Gastrocnemius medialis (tissue), 4 donors: ENCODE measurements at regions not wholly inside any gene's neighbourhood (a gene's known extent, or its start where the extent isn't known, plus 50 kb on each side); places are given as distances from the start of the nearest gene placed in this dataset.
"Not testable (repeated sequence)": the region's sequence is repeated elsewhere in the genome, so short reads cannot be mapped to it uniquely, and the experiment has no call there.

Experiments used
- ATAC-seq, 2 donors: fragments of 150-250 bp; one replicate each; pipeline ENCODE4 v1.9.1; 2016
- DNase-seq, 2 donors: peaks; one replicate each; pipeline ENCODE4 v3.0.0-alpha.2; 2019
- H3K27ac ChIP-seq, 4 donors: fragments of 200-600 bp; sonication (generic); 1 replicate in 1 of 4; 2 replicates in 3 of 4; pipeline ENCODE4 v1.5.1; 2016 to 2018; ENCODE audit warnings: mild to moderate bottlenecking in 2 of 4, moderate library complexity in 1 of 4
- H3K27me3 ChIP-seq, 3 donors: fragments of 200-600 bp; sonication (generic) in 2 of 3; 1 replicate in 1 of 3; 2 replicates in 2 of 3; pipeline versions ENCODE4 v1.5.1 to v1.6.0; 2016 to 2019; ENCODE audit warnings: mild to moderate bottlenecking in 1 of 3, moderate library complexity in 1 of 3
- H3K36me3 ChIP-seq, 2 donors: fragments of 200-600 bp; sonication (generic) in 1 of 2; one replicate each; pipeline ENCODE4 v1.5.1; 2017 to 2018
- H3K4me1 ChIP-seq, 2 donors: fragments of 200-600 bp; sonication (generic) in 1 of 2; one replicate each; pipeline ENCODE4 v1.5.1; 2016 to 2017; ENCODE audit warnings: mild to moderate bottlenecking in 2 of 2
- H3K4me3 ChIP-seq, 4 donors: fragments of 200-600 bp; sonication (generic) in 3 of 4; 1 replicate in 1 of 4; 2 replicates in 3 of 4; pipeline ENCODE4 v1.5.1; 2016 to 2019; ENCODE audit warnings: mild to moderate bottlenecking in 2 of 4
- H3K9me3 ChIP-seq, 3 donors: fragments of 200-600 bp; sonication (generic) in 2 of 3; 1 replicate in 1 of 3; 2 replicates in 2 of 3; pipeline ENCODE4 v1.5.1; 2016 to 2019
- POLR2A ChIP-seq, 2 donors: fragments of 450-650 bp; IDR thresholded peaks; one replicate each; pipeline ENCODE4 v1.6.1; 2017; ENCODE audit warnings: antibody characterized with exemption in 2 of 2, mild to moderate bottlenecking in 2 of 2, moderate library complexity in 2 of 2
- in situ Hi-C, 4 donors: fragments of 200-750 bp; cut with MboI; loops; one replicate each; pipeline versions ENCODE4 v1.15.0 to v1.8.0; 2017; ENCODE audit warnings: low sequenced_read_pairs in 4 of 4
- intact Hi-C: fragments of 100-400 bp; cut with DNase I; formaldehyde crosslinking; loops from one replicate; pipeline ENCODE4 v1.15.1; 2023; ENCODE audit warnings: low total_unique reads
- TF ChIP-seq, protein P1 (sequence below), 5 experiments: fragments of 450-650 bp in 3 of 5; fragments of 200-600 bp in 2 of 5; sonication (generic) in 2 of 5; IDR thresholded peaks in 4 of 5; conservative IDR thresholded peaks in 1 of 5; 1 replicate in 4 of 5; 2 replicates in 1 of 5; pipeline ENCODE4 v1.5.1; 2016 to 2019; ENCODE audit warnings: antibody characterized with exemption in 5 of 5, mild to moderate bottlenecking in 3 of 5, moderate library complexity in 3 of 5

DNA sequence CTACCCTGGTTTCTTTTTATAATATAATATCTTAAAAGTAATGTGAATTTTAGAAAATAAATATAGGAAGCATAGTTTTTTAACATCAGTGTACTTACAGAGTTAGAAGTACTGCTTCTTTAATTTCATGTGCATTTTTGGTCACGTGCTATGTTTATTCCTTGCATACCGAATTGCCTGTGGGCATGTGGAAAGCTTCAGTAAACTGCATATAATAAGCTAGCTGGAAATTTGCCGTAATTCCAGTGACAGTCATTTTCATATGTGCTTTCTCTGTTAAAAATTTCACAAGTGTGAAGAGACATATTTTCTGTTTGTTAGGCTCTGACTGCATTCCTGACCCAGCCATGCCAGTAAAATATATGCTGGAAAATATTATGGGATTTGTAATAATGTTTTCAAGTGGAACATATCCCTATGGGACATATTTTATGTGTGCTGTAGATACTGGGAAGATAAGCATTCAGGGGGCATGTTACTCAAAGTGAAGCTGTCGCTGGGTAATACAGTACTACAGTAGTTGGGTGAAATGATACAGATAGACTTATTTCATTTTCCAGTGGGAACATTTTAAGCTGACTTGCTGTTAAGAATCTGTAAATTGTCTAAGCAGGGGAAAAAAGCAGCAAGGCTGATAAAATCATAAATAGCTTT, 616.7 kb downstream of the FRK start:
- TF ChIP-seq POLR2A (IDR thresholded peaks at IDR 0.05), result no peak
- TF ChIP-seq, protein P1, sequence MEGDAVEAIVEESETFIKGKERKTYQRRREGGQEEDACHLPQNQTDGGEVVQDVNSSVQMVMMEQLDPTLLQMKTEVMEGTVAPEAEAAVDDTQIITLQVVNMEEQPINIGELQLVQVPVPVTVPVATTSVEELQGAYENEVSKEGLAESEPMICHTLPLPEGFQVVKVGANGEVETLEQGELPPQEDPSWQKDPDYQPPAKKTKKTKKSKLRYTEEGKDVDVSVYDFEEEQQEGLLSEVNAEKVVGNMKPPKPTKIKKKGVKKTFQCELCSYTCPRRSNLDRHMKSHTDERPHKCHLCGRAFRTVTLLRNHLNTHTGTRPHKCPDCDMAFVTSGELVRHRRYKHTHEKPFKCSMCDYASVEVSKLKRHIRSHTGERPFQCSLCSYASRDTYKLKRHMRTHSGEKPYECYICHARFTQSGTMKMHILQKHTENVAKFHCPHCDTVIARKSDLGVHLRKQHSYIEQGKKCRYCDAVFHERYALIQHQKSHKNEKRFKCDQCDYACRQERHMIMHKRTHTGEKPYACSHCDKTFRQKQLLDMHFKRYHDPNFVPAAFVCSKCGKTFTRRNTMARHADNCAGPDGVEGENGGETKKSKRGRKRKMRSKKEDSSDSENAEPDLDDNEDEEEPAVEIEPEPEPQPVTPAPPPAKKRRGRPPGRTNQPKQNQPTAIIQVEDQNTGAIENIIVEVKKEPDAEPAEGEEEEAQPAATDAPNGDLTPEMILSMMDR (IDR thresholded peaks at IDR 0.05 in 4 of 5, conservative IDR thresholded peaks at IDR 0.05 in 1 of 5), result no peak
- no peaks in the 10 kb centered on the region for H3K36me3 ChIP-seq
- no peak for ATAC-seq
- H3K27me3 ChIP-seq, result no peaks in the 10 kb centered on the region
- no peak for DNase-seq
- no peak overlapping the region for H3K4me3 ChIP-seq
- no peaks in the 10 kb centered on the region for H3K9me3 ChIP-seq
- no peak overlapping the region for H3K27ac ChIP-seq
- intact Hi-C loops, result no loop called here
- in situ Hi-C loops, result no loop called here
- no peaks in the 10 kb centered on the region for H3K4me1 ChIP-seq

DNA sequence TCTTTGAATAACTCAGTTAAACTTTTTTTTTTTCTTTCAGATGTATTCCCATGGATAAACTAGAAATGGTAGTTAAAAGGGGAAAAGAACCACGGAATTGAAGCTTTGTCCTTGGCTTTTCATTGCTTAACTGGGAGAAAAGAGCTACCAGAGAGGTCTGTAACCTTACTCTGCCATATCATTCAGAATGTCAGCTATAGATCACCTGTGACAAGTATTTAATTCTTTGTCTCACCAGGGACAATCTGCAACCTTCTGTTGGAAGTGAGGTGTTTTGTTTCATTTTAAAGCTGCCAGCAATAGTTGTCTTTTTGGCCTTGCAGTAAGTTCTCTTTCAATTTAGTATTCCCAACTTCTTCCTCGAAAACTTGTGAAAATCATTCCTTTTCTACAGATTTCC, 618.4 kb downstream of the FRK start:
- Histone ChIP-seq H3K27me3 (no peaks in the 10 kb centered on the region), H3K4me1 (no peaks in the 10 kb centered on the region), H3K4me3 (no peak overlapping the region), H3K27ac (no peak overlapping the region), H3K9me3 (no peaks in the 10 kb centered on the region), H3K36me3 (no peaks in the 10 kb centered on the region)
- intact Hi-C loops (no loop called here), in situ Hi-C loops (no loop called here)
- TF ChIP-seq POLR2A (IDR thresholded peaks at IDR 0.05), result no peak
- ATAC-seq (no peak), DNase-seq (no peak)

DNA sequence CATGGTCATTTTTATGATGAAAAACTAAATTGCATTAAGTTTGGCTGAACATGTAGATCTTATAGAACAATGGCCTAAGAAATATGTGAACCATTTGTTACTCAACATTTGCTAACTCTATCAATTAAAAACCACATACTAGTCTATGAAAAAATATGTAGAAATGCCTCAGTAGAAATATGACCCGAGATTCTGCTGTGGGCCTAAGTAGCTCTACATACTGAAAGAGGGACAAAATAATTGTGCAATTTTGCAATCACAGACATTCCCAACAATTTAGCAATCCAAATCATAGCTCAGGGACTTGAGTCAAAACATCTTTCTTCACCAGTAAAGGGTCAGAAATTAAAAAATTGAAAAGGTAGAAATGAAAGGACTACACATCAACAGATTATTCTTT, 619.0 kb downstream of the FRK start:
- no peak for DNase-seq
- no peaks in the 10 kb centered on the region for H3K36me3 ChIP-seq
- H3K9me3 ChIP-seq, result no peaks in the 10 kb centered on the region
- H3K4me1 ChIP-seq, result no peaks in the 10 kb centered on the region
- ATAC-seq, result no peak
- intact Hi-C loops (no loop called here), in situ Hi-C loops (no loop called here)
- no peak for TF ChIP-seq POLR2A (IDR thresholded peaks at IDR 0.05)
- TF ChIP-seq, protein P1 (IDR thresholded peaks at IDR 0.05 in 4 of 5, conservative IDR thresholded peaks at IDR 0.05 in 1 of 5), result no peak
- no peak overlapping the region for H3K27ac ChIP-seq
- H3K4me3 ChIP-seq, result no peak overlapping the region
- H3K27me3 ChIP-seq, result no peaks in the 10 kb centered on the region

DNA sequence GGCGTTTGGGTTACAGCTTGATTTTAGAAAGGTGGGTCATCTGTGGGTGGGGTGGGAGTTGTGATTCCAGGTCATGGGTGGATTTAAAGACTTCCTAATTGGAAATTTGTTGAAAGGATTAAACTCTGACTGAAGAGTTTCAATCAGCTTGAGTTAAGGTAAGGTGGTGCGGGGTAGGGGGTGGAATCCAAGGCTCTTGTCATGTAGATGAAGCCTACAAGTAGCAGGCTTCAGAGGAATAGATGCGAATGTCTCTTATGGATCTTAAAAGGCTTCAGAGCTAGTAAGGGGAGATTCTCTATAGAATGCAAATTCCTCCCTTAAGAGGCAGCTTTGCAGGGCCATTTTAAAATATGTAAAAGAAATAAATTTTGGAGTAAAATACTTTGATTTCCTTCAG, 645.3 kb downstream of the FRK start:
- Histone ChIP-seq H3K36me3 (no peaks in the 10 kb centered on the region), H3K27ac (no peak overlapping the region), H3K4me1 (no peaks in the 10 kb centered on the region), H3K27me3 (no peaks in the 10 kb centered on the region), H3K9me3 (no peaks in the 10 kb centered on the region), H3K4me3 (no peak overlapping the region)
- intact Hi-C loops, result loop anchor here (10.0 kb wide), 1 partner anchor 539 kb away; no protein-coding TSS in a partner anchor
- in situ Hi-C loops, result no loop called here
- TF ChIP-seq, protein P1 (IDR thresholded peaks at IDR 0.05 in 4 of 5, conservative IDR thresholded peaks at IDR 0.05 in 1 of 5), result no peak
- no peak for TF ChIP-seq POLR2A (IDR thresholded peaks at IDR 0.05)
- ATAC-seq, result no peak
- DNase-seq, result no peak

- H3K27ac ChIP-seq, H3K36me3 ChIP-seq, in situ Hi-C loops, DNase-seq, ATAC-seq, H3K27me3 ChIP-seq, H3K4me3 ChIP-seq, H3K4me1 ChIP-seq, H3K9me3 ChIP-seq: not testable (repeated sequence)
- intact Hi-C loops, result loop anchor here (10.0 kb wide), 1 partner anchor 540 kb away; no protein-coding TSS in a partner anchor
Observed at GRCh38 chr6:115414916-115415315, 645.8 kb downstream of the FRK start.

DNA sequence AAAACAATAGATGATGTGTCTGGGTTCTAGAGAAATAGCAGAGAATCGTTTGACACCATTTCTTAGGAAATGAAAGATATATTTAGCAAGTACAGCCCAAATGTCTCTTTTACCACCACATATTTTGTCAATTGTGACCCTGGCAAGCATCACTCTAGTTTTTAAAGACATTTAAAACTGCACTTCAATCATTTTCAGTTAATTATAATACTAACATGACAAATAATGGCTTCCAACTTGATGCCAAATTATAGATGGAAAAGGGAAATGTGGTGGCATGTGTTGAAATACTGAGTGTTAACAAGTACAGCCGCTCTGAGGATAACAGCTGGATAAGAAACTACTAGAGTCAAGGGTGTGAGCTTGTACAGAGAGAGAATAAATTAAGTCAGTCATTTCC, 648.9 kb downstream of the FRK start:
- DNase-seq (no peak), ATAC-seq (no peak)
- no peak for TF ChIP-seq POLR2A (IDR thresholded peaks at IDR 0.05)
- TF ChIP-seq, protein P1 (IDR thresholded peaks at IDR 0.05 in 4 of 5, conservative IDR thresholded peaks at IDR 0.05 in 1 of 5), result no peak
- H3K36me3 ChIP-seq, result no peaks in the 10 kb centered on the region
- no peak overlapping the region for H3K4me3 ChIP-seq
- no peak overlapping the region for H3K27ac ChIP-seq
- H3K4me1 ChIP-seq, result no peaks in the 10 kb centered on the region
- in situ Hi-C loops, result no loop called here
- H3K27me3 ChIP-seq, result no peaks in the 10 kb centered on the region
- no peaks in the 10 kb centered on the region for H3K9me3 ChIP-seq
- intact Hi-C loops, result loop anchor here (10.0 kb wide), 1 partner anchor 543 kb away; no protein-coding TSS in a partner anchor
